WTC11 (cell line): ENCODE measurements at regions not wholly inside any gene's neighbourhood (a gene's known extent, or its start where the extent isn't known, plus 50 kb on each side); places are given as distances from the start of the nearest gene placed in this dataset.

Experiments used
- ATAC-seq: fragments of 200-7000 bp; cut with Tn5 transposase; 2 replicates; pipeline ENCODE4 v1.10.0; 2021; ENCODE audit warnings: mild to moderate bottlenecking, moderate library complexity
- CTCF ChIA-PET: fragments of 300-600 bp; sonication (Branson Sonifier 250); formaldehyde crosslinking; loops from one replicate; lab custom pipeline; 2021; ENCODE audit warnings: antibody characterized with exemption; lab: Charles Lee
- POLR2A ChIA-PET: fragments of 350-600 bp; sonication (Branson Sonifier 250); formaldehyde crosslinking; loops from one replicate; lab custom pipeline; 2021; ENCODE audit warnings: antibody characterized with exemption; lab: Charles Lee
- DNase-seq: peaks from one replicate; pipeline ENCODE4 v3.0.0; 2021; ENCODE audit warnings: low spot score
- H3K27ac Mint-ChIP-seq: 2 replicates; pipeline ENCODE4 v1.8.0; 2021; ENCODE audit warnings: mixed read lengths
- H3K27me3 Mint-ChIP-seq: 2 replicates; pipeline ENCODE4 v1.8.0; 2021; ENCODE audit warnings: low read depth, mild to moderate bottlenecking, moderate library complexity, mixed read lengths
- H3K36me3 Mint-ChIP-seq: 2 replicates; pipeline ENCODE4 v1.8.0; 2021; ENCODE audit warnings: mixed read lengths
- H3K4me1 Mint-ChIP-seq: 2 replicates; pipeline ENCODE4 v1.8.0; 2022; ENCODE audit warnings: mixed read lengths
- H3K4me3 Mint-ChIP-seq: 2 replicates; pipeline ENCODE4 v1.8.0; 2021; ENCODE audit warnings: mild to moderate bottlenecking, moderate library complexity, mixed read lengths
- H3K9me3 Mint-ChIP-seq: 2 replicates; pipeline ENCODE4 v1.8.0; 2021; ENCODE audit warnings: mixed read lengths
- AFF4 ChIP-seq: sonication (generic); formaldehyde crosslinking; IDR thresholded peaks from 2 replicates; pipeline ENCODE4 v1.8.1; 2023; ENCODE audit warnings: mild to moderate bottlenecking, missing genetic modification reagents, borderline replicate concordance
- ATF3 ChIP-seq: sonication (generic); formaldehyde crosslinking; conservative IDR thresholded peaks from 2 replicates; pipeline ENCODE4 v1.8.1; 2022; ENCODE audit warnings: mild to moderate bottlenecking, missing genetic modification reagents
- ERG ChIP-seq: fragments of 250-450 bp; sonication (Bioruptor Pico); IDR thresholded peaks from 2 replicates; pipeline ENCODE4 v1.8.0; 2021; ENCODE audit warnings: mild to moderate bottlenecking
- GTF2I ChIP-seq: fragments of 250-450 bp; sonication (Bioruptor Pico); conservative IDR thresholded peaks from 2 replicates; pipeline ENCODE4 v1.4.0; 2021; ENCODE audit warnings: mild to moderate bottlenecking
- IRF1 ChIP-seq: sonication (generic); formaldehyde crosslinking; IDR thresholded peaks from 2 replicates; pipeline ENCODE4 v1.8.0; 2023; ENCODE audit warnings: missing genetic modification reagents
- NFYB ChIP-seq: sonication (generic); formaldehyde crosslinking; conservative IDR thresholded peaks from 2 replicates; pipeline ENCODE4 v1.8.0; 2022; ENCODE audit warnings: low read depth, missing genetic modification reagents
- NR1H2 ChIP-seq: sonication (generic); formaldehyde crosslinking; IDR thresholded peaks from 2 replicates; pipeline ENCODE4 v1.9.0; 2021; ENCODE audit warnings: mild to moderate bottlenecking, moderate library complexity, missing genetic modification reagents
- STAT6 ChIP-seq: sonication (generic); formaldehyde crosslinking; conservative IDR thresholded peaks from 2 replicates; pipeline ENCODE4 v1.8.1; 2023; ENCODE audit warnings: mild to moderate bottlenecking, low read depth, missing genetic modification reagents, moderate library complexity
- TCF7 ChIP-seq: sonication (generic); formaldehyde crosslinking; IDR thresholded peaks from 2 replicates; pipeline ENCODE4 v1.8.0; 2022; ENCODE audit warnings: mild to moderate bottlenecking, low read depth, missing genetic modification reagents, moderate library complexity
- TEAD1 ChIP-seq: sonication (generic); formaldehyde crosslinking; IDR thresholded peaks from 2 replicates; pipeline ENCODE4 v1.8.0; 2022; ENCODE audit warnings: mild to moderate bottlenecking, missing genetic modification reagents
- USF2 ChIP-seq: sonication (generic); formaldehyde crosslinking; IDR thresholded peaks from 2 replicates; pipeline ENCODE4 v1.8.1; 2023; ENCODE audit warnings: mild to moderate bottlenecking, missing genetic modification reagents, moderate library complexity
- ZBTB43 ChIP-seq: sonication (generic); formaldehyde crosslinking; IDR thresholded peaks from 2 replicates; pipeline ENCODE4 v1.8.1; 2023; ENCODE audit warnings: mild to moderate bottlenecking, missing genetic modification reagents
- ZMAT4 ChIP-seq: fragments of 250-450 bp; sonication (Bioruptor Pico); IDR thresholded peaks from 2 replicates; pipeline ENCODE4 v1.9.0; 2021; ENCODE audit warnings: mild to moderate bottlenecking
- ZNF138 ChIP-seq: sonication (generic); formaldehyde crosslinking; conservative IDR thresholded peaks from 2 replicates; pipeline ENCODE4 v1.8.1; 2022; ENCODE audit warnings: mild to moderate bottlenecking, moderate library complexity, missing genetic modification reagents
- ZNF232 ChIP-seq: sonication (generic); formaldehyde crosslinking; IDR thresholded peaks from 2 replicates; pipeline ENCODE4 v1.8.0; 2022; ENCODE audit warnings: mild to moderate bottlenecking, missing genetic modification reagents
- ZNF317 ChIP-seq: sonication (generic); formaldehyde crosslinking; IDR thresholded peaks from 2 replicates; pipeline ENCODE4 v1.8.1; 2023; ENCODE audit warnings: low read depth, mild to moderate bottlenecking, moderate library complexity, missing genetic modification reagents, borderline replicate concordance
- ZNF671 ChIP-seq: fragments of 250-450 bp; sonication (Bioruptor Pico); IDR thresholded peaks from 2 replicates; pipeline ENCODE4 v1.8.0; 2021; ENCODE audit warnings: mild to moderate bottlenecking

GRCh38 chr18:10202845-10203321 lies 251.6 kb upstream of the APCDD1 start:
- ATAC-seq (no peak), DNase-seq (no peak)
- no peak overlapping the region for H3K4me3 Mint-ChIP-seq
- H3K9me3 Mint-ChIP-seq: no peaks in the 10 kb centered on the region
- TF ChIP-seq GTF2I (CRISPR knock-in tag) (no peak), AFF4 (no peak), TEAD1 (CRISPR knock-in tag) (no peak), TCF7 (no peak), ZMAT4 (no peak), NFYB (CRISPR knock-in tag) (no peak), ZNF232 (CRISPR knock-in tag) (no peak), ZNF138 (CRISPR knock-in tag) (no peak), NR1H2 (CRISPR knock-in tag) (no peak), USF2 (no peak), ATF3 (no peak), ERG (no peak), ZNF671 (CRISPR knock-in tag) (no peak), STAT6 (no peak), ZBTB43 (CRISPR knock-in tag) (no peak)
- ChIA-PET POLR2A (no interaction called here), CTCF (no interaction called here)
- no peaks in the 10 kb centered on the region for H3K27me3 Mint-ChIP-seq
- no peak overlapping the region for H3K27ac Mint-ChIP-seq
- peaks cover 22% of the 10 kb centered on the region for H3K4me1 Mint-ChIP-seq
- H3K36me3 Mint-ChIP-seq: no peaks in the 10 kb centered on the region

- H3K27me3 Mint-ChIP-seq: no peaks in the 10 kb centered on the region
- TF ChIP-seq IRF1: no peak
- no peak for TF ChIP-seq ZNF317 (CRISPR knock-in tag)
- TF ChIP-seq, all 79 proteins: peak for 0
- Mint-ChIP-seq H3K9me3 (no peaks in the 10 kb centered on the region), H3K4me1 (peaks cover 26% of the 10 kb centered on the region), H3K27ac (no peak overlapping the region), H3K36me3 (no peaks in the 10 kb centered on the region), H3K4me3 (no peak overlapping the region)
- ATAC-seq: no peak
- POLR2A ChIA-PET: no interaction called here
- CTCF ChIA-PET: no interaction called here
- no peak for DNase-seq
Measured at GRCh38 chr18:10205151-10205550, 249.3 kb upstream of the APCDD1 start.
